ENCODE measurements at regions not wholly inside any gene's neighbourhood (a gene's known extent, or its start where the extent isn't known, plus 50 kb on each side); places are given as distances from the start of the nearest gene placed in this dataset.

DNA sequence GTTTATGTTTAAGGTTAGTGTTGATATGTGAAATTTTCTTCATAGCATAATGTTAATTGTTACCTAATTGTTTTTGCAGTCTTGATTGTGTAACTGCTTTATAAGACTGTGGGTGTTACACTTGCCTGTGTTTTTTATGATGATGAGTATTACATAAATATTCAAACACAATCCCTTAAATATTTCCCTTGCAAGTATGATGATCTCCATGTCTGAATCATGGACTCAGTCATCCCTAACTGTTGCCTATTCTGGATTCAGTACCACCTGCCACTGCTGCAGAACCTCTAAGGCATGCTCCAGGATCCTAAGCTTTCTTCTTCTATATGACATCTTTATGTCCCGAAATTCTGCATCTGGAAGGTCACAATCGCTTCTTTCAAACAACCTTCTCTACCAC is 246.3 kb upstream of the CLEC14A start:
- H3K4me3 ChIP-seq (ENCODE audit: extremely low read depth in 1 of 4, insufficient read depth in 2 of 4, low read depth in 3 of 4, low read length in 4 of 4), result no peak overlapping the region
- H2BK15ac ChIP-seq (ENCODE audit: low read length), result no peak overlapping the region
- H2BK12ac ChIP-seq (ENCODE audit: low read depth, low read length), result no peak overlapping the region
- no peak overlapping the region for H3K56ac ChIP-seq (replicated peaks; ENCODE audit: insufficient read length, low read depth, low read length)
- H4K91ac ChIP-seq (replicated peaks; ENCODE audit: insufficient read length, low read length), result no peak overlapping the region
- ChIA-PET CTCF (ENCODE audit: partially characterized antibody) (no interaction called here), POLR2A (ENCODE audit: partially characterized antibody) (interaction anchor here (0.6 kb wide), 1 partner anchor 639 kb away, joined by 4 read pairs; no protein-coding TSS in a partner anchor)
- DNase-seq (ENCODE audit: low read depth in 1 of 2, low spot score in 2 of 2) (no peak), FAIRE-seq (no peak)
- no peak overlapping the region for H3K23ac ChIP-seq (ENCODE audit: insufficient read length)
- H4K5ac ChIP-seq (ENCODE audit: insufficient read length, low read depth, low read length), result no peak overlapping the region
- H2AFZ ChIP-seq (ENCODE audit: low read length), result no peak overlapping the region
- H3K4ac ChIP-seq (replicated peaks; ENCODE audit: insufficient read length, low read depth, low read length), result no peak overlapping the region
- H3K4me1 ChIP-seq (replicated peaks in 1 of 4; ENCODE audit: control insufficient read depth in 3 of 4, insufficient read depth in 4 of 4, low read length in 3 of 4), result no peaks in the 10 kb centered on the region
- H3K9me3 ChIP-seq (ENCODE audit: insufficient read depth in 2 of 2, low read depth in 1 of 2, low read length in 1 of 2), result no peaks in the 10 kb centered on the region
- H2BK5ac ChIP-seq (ENCODE audit: low read depth, low read length), result no peak overlapping the region
- H4K20me1 ChIP-seq (replicated peaks in 1 of 2; ENCODE audit: control insufficient read depth in 1 of 2, insufficient read depth in 2 of 2, low read length in 2 of 2), result no peaks in the 10 kb centered on the region
- H3K27ac ChIP-seq (ENCODE audit: low read depth, low read length), result no peak overlapping the region
- no peaks in the 10 kb centered on the region for H3K79me1 ChIP-seq (ENCODE audit: low read depth, low read length)
- H3K18ac ChIP-seq (ENCODE audit: extremely low read depth, low read length), result no peak overlapping the region
- no peak overlapping the region for H4K8ac ChIP-seq (ENCODE audit: extremely low read depth, insufficient read depth, low read length)
- H3K36me3 ChIP-seq (ENCODE audit: control insufficient read depth in 2 of 4, insufficient read depth in 4 of 4, low read length in 3 of 4), result no peaks in the 10 kb centered on the region
- no peak overlapping the region for H2BK120ac ChIP-seq (replicated peaks; ENCODE audit: low read depth, low read length)
- H3K14ac ChIP-seq (ENCODE audit: insufficient read length), result no peak overlapping the region
- no peaks in the 10 kb centered on the region for H3K23me2 ChIP-seq (ENCODE audit: low read depth, low read length)
- no peak overlapping the region for H3K9ac ChIP-seq (replicated peaks in 1 of 4; ENCODE audit: extremely low read depth in 1 of 4, low read depth in 3 of 4, low read length in 3 of 4)
- no peak overlapping the region for H2BK20ac ChIP-seq (ENCODE audit: low read length)
- WGBS, 2 experiments (ENCODE audit: extremely low coverage in 1 of 2, insufficient coverage in 1 of 2, insufficient read length in 1 of 2, insufficient replicate concordance in 2 of 2, low coverage in 1 of 2, low lambda C conversion rate in 2 of 2, missing lambda C conversion rate in 1 of 2), result 91% methylated on average over 2 of the region's 2 CpGs; no CpG with 5 or more reads in 1 of the 2 experiments
- H3K79me2 ChIP-seq (ENCODE audit: control insufficient read depth in 1 of 2, insufficient read depth in 2 of 2, low read length in 2 of 2), result no peaks in the 10 kb centered on the region
- no peak overlapping the region for H3K4me2 ChIP-seq (ENCODE audit: insufficient read depth in 1 of 2, low read depth in 2 of 2, low read length in 2 of 2)
- no peak overlapping the region for H2AK5ac ChIP-seq (ENCODE audit: low read depth, low read length)
- H3K27me3 ChIP-seq (replicated peaks in 1 of 4; ENCODE audit: control insufficient read depth in 3 of 4, extremely low read depth in 1 of 4, insufficient read depth in 3 of 4, low read length in 3 of 4), result no peaks in the 10 kb centered on the region
- TF ChIP-seq CHD2 (IDR thresholded peaks at IDR 0.05; ENCODE audit: low read length) (no peak), CHD1 (IDR thresholded peaks at IDR 0.05; ENCODE audit: low read depth, low read length) (no peak), KDM4A (IDR thresholded peaks at IDR 0.05; ENCODE audit: low read depth, low read length, severe bottlenecking) (no peak), TAF7 (optimal IDR thresholded peaks at IDR 0.05; ENCODE audit: borderline replicate concordance, low read depth, low read length) (no peak), EP300 (IDR thresholded peaks at IDR 0.05; ENCODE audit: borderline replicate concordance in 1 of 2, low read depth in 2 of 2, low read length in 2 of 2) (no peak), CTBP2 (IDR thresholded peaks at IDR 0.05; ENCODE audit: borderline replicate concordance, insufficient read depth, insufficient read length, low read length) (no peak), CEBPB (IDR thresholded peaks at IDR 0.05; ENCODE audit: low read depth, low read length) (no peak), JUND (IDR thresholded peaks at IDR 0.05; ENCODE audit: low read length) (no peak), YY1 (IDR thresholded peaks at IDR 0.05; ENCODE audit: low read depth, low read length) (no peak), SRF (IDR thresholded peaks at IDR 0.05; ENCODE audit: low read depth, low read length) (no peak), PHF8 (conservative IDR thresholded peaks at IDR 0.05; ENCODE audit: low read depth, low read length) (no peak)
- TF ChIP-seq, protein P1, sequence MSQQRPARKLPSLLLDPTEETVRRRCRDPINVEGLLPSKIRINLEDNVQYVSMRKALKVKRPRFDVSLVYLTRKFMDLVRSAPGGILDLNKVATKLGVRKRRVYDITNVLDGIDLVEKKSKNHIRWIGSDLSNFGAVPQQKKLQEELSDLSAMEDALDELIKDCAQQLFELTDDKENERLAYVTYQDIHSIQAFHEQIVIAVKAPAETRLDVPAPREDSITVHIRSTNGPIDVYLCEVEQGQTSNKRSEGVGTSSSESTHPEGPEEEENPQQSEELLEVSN (IDR thresholded peaks at IDR 0.05), result no peak
- TF ChIP-seq, protein P2, sequence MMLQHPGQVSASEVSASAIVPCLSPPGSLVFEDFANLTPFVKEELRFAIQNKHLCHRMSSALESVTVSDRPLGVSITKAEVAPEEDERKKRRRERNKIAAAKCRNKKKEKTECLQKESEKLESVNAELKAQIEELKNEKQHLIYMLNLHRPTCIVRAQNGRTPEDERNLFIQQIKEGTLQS (IDR thresholded peaks at IDR 0.05; ENCODE audit: insufficient read depth, low read depth, low read length), result no peak

Measured in H1 (cell line).